Progenitor cell of endocrine pancreas (in vitro differentiated cells): ENCODE measurements at regions not wholly inside any gene's neighbourhood (a gene's known extent, or its start where the extent isn't known, plus 50 kb on each side); places are given as distances from the start of the nearest gene placed in this dataset.

Source experiments
- DNase-seq: peaks from one replicate; pipeline ENCODE4 v3.0.0; 2021; ENCODE audit warnings: low spot score; ENCODE audit not compliant: unreplicated experiment
- H3K27ac Mint-ChIP-seq: 2 replicates; pipeline ENCODE4 v1.8.0; 2021; ENCODE audit warnings: mild to moderate bottlenecking, moderate library complexity, mixed read lengths
- H3K27me3 Mint-ChIP-seq: 2 replicates; pipeline ENCODE4 v1.8.0; 2021; ENCODE audit warnings: mixed read lengths
- H3K36me3 Mint-ChIP-seq: 2 replicates; pipeline ENCODE4 v1.8.0; 2022; ENCODE audit warnings: mixed read lengths; ENCODE audit not compliant: insufficient read depth
- H3K4me1 Mint-ChIP-seq: 2 replicates; pipeline ENCODE4 v1.8.0; 2021; ENCODE audit warnings: low read depth, mixed read lengths
- H3K4me3 Mint-ChIP-seq: 2 replicates; pipeline ENCODE4 v1.8.0; 2021; ENCODE audit warnings: low read depth, mild to moderate bottlenecking, moderate library complexity, mixed read lengths
- H3K9me3 Mint-ChIP-seq: 2 replicates; pipeline ENCODE4 v1.8.0; 2021; ENCODE audit warnings: low read depth, mixed read lengths
- CTCF ChIP-seq: fragments of 200-600 bp; sonication (generic); IDR thresholded peaks from one replicate; pipeline ENCODE4 v1.5.0; 2021; ENCODE audit warnings: antibody characterized with exemption, mild to moderate bottlenecking; ENCODE audit not compliant: unreplicated experiment

- Mint-ChIP-seq H3K4me1 (no peaks in the 10 kb centered on the region), H3K27me3 (no peaks in the 10 kb centered on the region), H3K27ac (no peak overlapping the region), H3K36me3 (no peaks in the 10 kb centered on the region), H3K9me3 (peaks cover 5% of the 10 kb centered on the region), H3K4me3 (no peak overlapping the region)
- no peak for DNase-seq
- TF ChIP-seq CTCF = no peak
Measured at GRCh38 chr6:67615796-67616195, 1019.3 kb upstream of the ADGRB3 start.

- Mint-ChIP-seq H3K36me3 (no peaks in the 10 kb centered on the region), H3K27ac (no peak overlapping the region), H3K9me3 (peaks cover 2% of the 10 kb centered on the region), H3K4me3 (no peak overlapping the region), H3K27me3 (no peaks in the 10 kb centered on the region), H3K4me1 (peaks cover 12% of the 10 kb centered on the region)
- DNase-seq = no peak
- no peak for TF ChIP-seq CTCF
Measured at GRCh38 chr6:67608099-67608749, 1026.9 kb upstream of the ADGRB3 start.

GRCh38 chr6:67606906-67607828 lies 1027.9 kb upstream of the ADGRB3 start:
- peaks cover 12% of the 10 kb centered on the region for H3K4me1 Mint-ChIP-seq
- DNase-seq = no peak
- H3K9me3 Mint-ChIP-seq = peaks cover 2% of the 10 kb centered on the region
- no peak overlapping the region for H3K4me3 Mint-ChIP-seq
- no peak overlapping the region for H3K27ac Mint-ChIP-seq
- H3K27me3 Mint-ChIP-seq = no peaks in the 10 kb centered on the region
- no peak for TF ChIP-seq CTCF
- H3K36me3 Mint-ChIP-seq = no peaks in the 10 kb centered on the region

- TF ChIP-seq CTCF = no peak
- no peaks in the 10 kb centered on the region for H3K4me1 Mint-ChIP-seq
Measured at GRCh38 chr6:67594366-67594765, 1040.7 kb upstream of the ADGRB3 start.

GRCh38 chr6:67593247-67593646 lies 1041.8 kb upstream of the ADGRB3 start:
- H3K4me3 Mint-ChIP-seq = no peak overlapping the region
- no peak for DNase-seq
- TF ChIP-seq CTCF = no peak
- no peaks in the 10 kb centered on the region for H3K9me3 Mint-ChIP-seq
- H3K36me3 Mint-ChIP-seq = no peaks in the 10 kb centered on the region
- no peaks in the 10 kb centered on the region for H3K27me3 Mint-ChIP-seq
- no peak overlapping the region for H3K27ac Mint-ChIP-seq
- H3K4me1 Mint-ChIP-seq = no peaks in the 10 kb centered on the region

More at GRCh38 chr6:67594366-67594765, 1040.7 kb upstream of the ADGRB3 start:
- no peak for DNase-seq
- no peaks in the 10 kb centered on the region for H3K36me3 Mint-ChIP-seq
- H3K4me3 Mint-ChIP-seq = no peak overlapping the region
- no peak overlapping the region for H3K27ac Mint-ChIP-seq
- H3K9me3 Mint-ChIP-seq = no peaks in the 10 kb centered on the region
- H3K27me3 Mint-ChIP-seq = no peaks in the 10 kb centered on the region
